ENCODE measurements at regions not wholly inside any gene's neighbourhood (a gene's known extent, or its start where the extent isn't known, plus 50 kb on each side); places are given as distances from the start of the nearest gene placed in this dataset.
"Not testable (repeated sequence)": the region's sequence is repeated elsewhere in the genome, so short reads cannot be mapped to it uniquely, and the experiment has no call there.

GRCh38 chr6:21946298-21946783 lies 350.5 kb downstream of the PRL start:
- no peak overlapping the region for H3K27ac ChIP-seq (ENCODE audit: low read depth, low read length, severe bottlenecking)
- H3K4me3 ChIP-seq (ENCODE audit: extremely low read depth, insufficient read depth, low read length, poor library complexity, severe bottlenecking): no peak overlapping the region
- no peaks in the 10 kb centered on the region for H3K36me3 ChIP-seq (ENCODE audit: control insufficient read depth, insufficient read depth, low read length)
- 69 to 90% methylated on average over 2 to 4 of the region's 4 CpGs for WGBS, 2 experiments (ENCODE audit: insufficient coverage in 2 of 2)
- H3K4me1 ChIP-seq (ENCODE audit: control insufficient read depth, insufficient read depth, low read length, poor library complexity, severe bottlenecking): peaks cover 24% of the 10 kb centered on the region
- H3K9me3 ChIP-seq (ENCODE audit: control insufficient read depth, low read length): no peaks in the 10 kb centered on the region

DNA sequence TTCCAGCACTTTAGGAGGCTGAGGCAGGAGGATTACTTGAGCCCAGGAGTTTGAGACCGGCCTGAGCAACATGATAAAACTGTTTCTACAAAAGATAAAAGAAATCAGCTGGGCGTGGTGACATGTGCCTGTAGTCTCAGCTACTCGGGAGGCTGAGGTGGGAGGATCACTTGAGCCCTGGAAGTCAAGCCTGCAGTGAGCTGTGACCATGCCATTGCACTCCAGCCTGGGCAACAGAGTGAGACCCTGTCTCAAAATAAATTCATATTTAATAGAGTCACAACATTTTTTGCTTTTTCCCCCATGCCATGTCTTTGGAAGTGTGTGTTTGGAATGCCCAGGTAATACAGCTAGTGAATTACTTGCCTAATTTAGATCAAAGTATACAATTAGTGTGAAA lies 349.6 kb downstream of the PRL start:
- WGBS, 2 experiments (ENCODE audit: insufficient coverage in 2 of 2): 92 to 100% methylated on average over 2 to 3 of the region's 3 CpGs
- not testable (repeated sequence) for H3K4me3 ChIP-seq (ENCODE audit: extremely low read depth, insufficient read depth, low read length, poor library complexity, severe bottlenecking); H3K9me3 ChIP-seq (ENCODE audit: control insufficient read depth, low read length); H3K36me3 ChIP-seq (ENCODE audit: control insufficient read depth, insufficient read depth, low read length)
- H3K27ac ChIP-seq (ENCODE audit: low read depth, low read length, severe bottlenecking): peak overlapping the region; percentile 90
- peaks cover 24% of the 10 kb centered on the region for H3K4me1 ChIP-seq (ENCODE audit: control insufficient read depth, insufficient read depth, low read length, poor library complexity, severe bottlenecking)

GRCh38 chr6:21947731-21948386 lies 349.0 kb downstream of the PRL start:
- no peaks in the 10 kb centered on the region for H3K9me3 ChIP-seq (ENCODE audit: control insufficient read depth, low read length)

GRCh38 chr6:21949211-21949801 lies 347.5 kb downstream of the PRL start:
- Histone ChIP-seq H3K4me1 (ENCODE audit: control insufficient read depth, insufficient read depth, low read length, poor library complexity, severe bottlenecking) (peaks cover 36% of the 10 kb centered on the region), H3K9me3 (ENCODE audit: control insufficient read depth, low read length) (no peaks in the 10 kb centered on the region), H3K4me3 (ENCODE audit: extremely low read depth, insufficient read depth, low read length, poor library complexity, severe bottlenecking) (no peak overlapping the region), H3K27ac (ENCODE audit: low read depth, low read length, severe bottlenecking) (peak overlapping the region; percentile 32), H3K36me3 (ENCODE audit: control insufficient read depth, insufficient read depth, low read length) (no peaks in the 10 kb centered on the region)
- WGBS, 2 experiments (ENCODE audit: insufficient coverage in 2 of 2): 79 to 90% methylated on average over 2 of the region's 3 CpGs

More at GRCh38 chr6:21947731-21948386, 349.0 kb downstream of the PRL start:
- Histone ChIP-seq H3K27ac (ENCODE audit: low read depth, low read length, severe bottlenecking) (peak overlapping the region; percentile 90), H3K4me3 (ENCODE audit: extremely low read depth, insufficient read depth, low read length, poor library complexity, severe bottlenecking) (no peak overlapping the region), H3K36me3 (ENCODE audit: control insufficient read depth, insufficient read depth, low read length) (no peaks in the 10 kb centered on the region), H3K4me1 (ENCODE audit: control insufficient read depth, insufficient read depth, low read length, poor library complexity, severe bottlenecking) (peaks cover 24% of the 10 kb centered on the region)
- 35 to 80% methylated on average over 1 to 2 of the region's 6 CpGs for WGBS, 2 experiments (ENCODE audit: insufficient coverage in 2 of 2)

DNA sequence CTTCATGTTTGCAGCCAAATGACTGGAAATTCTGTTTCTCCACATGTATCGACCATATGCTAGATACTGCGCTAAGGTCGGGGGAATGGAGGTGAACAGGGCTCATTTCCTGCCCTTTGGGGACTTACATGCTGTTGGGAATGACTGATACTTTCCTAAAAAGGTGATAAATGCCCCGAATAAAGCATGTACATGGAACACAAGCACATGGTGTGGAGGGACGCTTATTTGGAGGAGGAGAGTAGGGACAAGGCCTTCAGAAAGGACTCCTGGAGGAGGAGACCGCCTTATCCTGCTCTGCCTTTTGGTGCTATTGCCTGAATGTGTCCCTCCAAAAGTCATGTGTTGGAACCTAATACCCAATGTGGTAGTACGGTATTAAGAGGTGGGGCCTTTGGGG lies 344.5 kb downstream of the PRL start:
- H3K36me3 ChIP-seq (ENCODE audit: control insufficient read depth, insufficient read depth, low read length): no peaks in the 10 kb centered on the region
- peaks cover 35% of the 10 kb centered on the region for H3K4me1 ChIP-seq (ENCODE audit: control insufficient read depth, insufficient read depth, low read length, poor library complexity, severe bottlenecking)
- no peaks in the 10 kb centered on the region for H3K9me3 ChIP-seq (ENCODE audit: control insufficient read depth, low read length)
- H3K27ac ChIP-seq (ENCODE audit: low read depth, low read length, severe bottlenecking): no peak overlapping the region
- WGBS, 2 experiments (ENCODE audit: insufficient coverage in 2 of 2): 95 to 97% methylated on average over 6 to 7 of the region's 7 CpGs
- H3K4me3 ChIP-seq (ENCODE audit: extremely low read depth, insufficient read depth, low read length, poor library complexity, severe bottlenecking): no peak overlapping the region

DNA sequence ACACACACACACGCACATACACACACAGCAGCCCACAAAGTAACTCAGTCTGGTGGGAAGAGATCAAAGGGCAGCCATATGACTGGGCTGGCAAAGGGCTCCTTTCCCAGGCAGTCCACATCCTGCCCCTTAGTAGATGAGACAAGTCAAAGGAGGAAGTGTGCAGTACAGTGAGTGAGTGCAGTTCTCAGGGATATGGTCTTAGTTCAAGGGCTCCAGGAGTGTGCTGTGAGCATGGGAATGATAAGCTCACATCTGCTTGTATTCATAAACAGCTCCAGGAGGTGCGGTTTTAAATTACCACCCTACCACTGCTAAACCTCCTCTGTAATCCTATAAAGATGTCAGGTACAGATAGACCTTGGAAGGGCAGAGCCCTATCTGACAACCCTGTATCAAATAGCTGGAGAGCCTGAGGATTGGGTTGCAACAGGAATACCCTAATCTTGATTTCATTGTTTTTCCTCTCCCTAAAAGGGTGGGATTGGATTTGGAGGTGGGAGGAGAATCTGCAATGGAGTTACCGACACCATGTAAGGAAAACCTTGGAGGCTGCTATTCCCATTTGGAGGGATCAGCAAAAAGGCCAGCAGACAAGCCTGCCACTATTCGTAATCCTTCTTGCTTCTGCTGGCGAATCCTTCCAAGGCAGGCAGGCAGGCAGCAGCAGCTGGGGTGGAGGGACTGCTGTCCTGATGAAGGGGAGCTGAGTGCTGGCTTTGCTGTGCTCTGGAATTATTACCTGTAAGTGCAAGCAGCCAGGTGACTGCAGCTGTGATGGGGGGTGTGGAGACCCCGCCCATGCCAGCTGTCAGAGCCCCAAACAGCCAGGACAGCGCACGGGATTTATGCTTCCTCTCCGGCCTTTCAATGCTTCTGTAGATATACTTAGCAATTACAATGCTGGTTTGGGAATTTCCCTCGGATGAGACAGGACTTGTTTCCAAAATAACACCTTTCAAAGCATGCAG lies 342.7 kb downstream of the PRL start:
- Histone ChIP-seq H3K27ac (ENCODE audit: low read depth, low read length, severe bottlenecking) (peak overlapping the region; percentile 73), H3K4me3 (ENCODE audit: extremely low read depth, insufficient read depth, low read length, poor library complexity, severe bottlenecking) (no peak overlapping the region), H3K36me3 (ENCODE audit: control insufficient read depth, insufficient read depth, low read length) (no peaks in the 10 kb centered on the region), H3K4me1 (ENCODE audit: control insufficient read depth, insufficient read depth, low read length, poor library complexity, severe bottlenecking) (peaks cover 23% of the 10 kb centered on the region), H3K9me3 (ENCODE audit: control insufficient read depth, low read length) (no peaks in the 10 kb centered on the region)
- 70 to 80% methylated on average over 3 to 4 of the region's 10 CpGs for WGBS, 2 experiments (ENCODE audit: insufficient coverage in 2 of 2)

DNA sequence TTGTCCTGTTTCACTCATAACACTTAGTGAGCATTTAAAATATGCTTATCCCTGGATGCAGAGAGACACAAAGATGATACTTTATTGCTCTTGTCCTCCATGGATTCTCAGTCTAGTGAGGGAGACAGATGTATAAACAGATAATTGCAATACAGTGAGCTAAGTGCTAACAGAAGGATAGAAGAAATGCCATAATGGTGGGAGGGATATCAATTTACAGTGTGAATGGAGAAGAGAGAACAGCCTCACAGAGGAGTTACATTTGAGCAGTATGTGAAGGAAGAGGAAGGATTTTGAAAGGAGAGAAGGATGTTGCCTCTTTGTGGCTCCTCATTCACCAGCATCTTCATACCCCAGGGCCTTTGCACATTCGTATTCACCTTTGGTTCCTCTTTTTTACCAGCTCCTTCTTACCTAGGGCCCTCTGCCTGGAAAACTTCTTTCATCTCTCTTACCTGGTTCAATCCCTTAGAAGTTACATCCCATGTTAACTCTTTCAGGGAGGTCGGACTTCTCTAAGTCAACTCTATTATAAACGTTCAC lies 341.7 kb downstream of the PRL start:
- no peak overlapping the region for H3K4me3 ChIP-seq (ENCODE audit: extremely low read depth, insufficient read depth, low read length, poor library complexity, severe bottlenecking)
- peaks cover 2% of the 10 kb centered on the region for H3K9me3 ChIP-seq (ENCODE audit: control insufficient read depth, low read length)
- peaks cover 16% of the 10 kb centered on the region for H3K4me1 ChIP-seq (ENCODE audit: control insufficient read depth, insufficient read depth, low read length, poor library complexity, severe bottlenecking)
- H3K27ac ChIP-seq (ENCODE audit: low read depth, low read length, severe bottlenecking): peak overlapping the region; percentile 11
- H3K36me3 ChIP-seq (ENCODE audit: control insufficient read depth, insufficient read depth, low read length): no peaks in the 10 kb centered on the region
- 100% methylated on average over 1 to 2 of the region's 3 CpGs for WGBS, 2 experiments (ENCODE audit: insufficient coverage in 2 of 2)

DNA sequence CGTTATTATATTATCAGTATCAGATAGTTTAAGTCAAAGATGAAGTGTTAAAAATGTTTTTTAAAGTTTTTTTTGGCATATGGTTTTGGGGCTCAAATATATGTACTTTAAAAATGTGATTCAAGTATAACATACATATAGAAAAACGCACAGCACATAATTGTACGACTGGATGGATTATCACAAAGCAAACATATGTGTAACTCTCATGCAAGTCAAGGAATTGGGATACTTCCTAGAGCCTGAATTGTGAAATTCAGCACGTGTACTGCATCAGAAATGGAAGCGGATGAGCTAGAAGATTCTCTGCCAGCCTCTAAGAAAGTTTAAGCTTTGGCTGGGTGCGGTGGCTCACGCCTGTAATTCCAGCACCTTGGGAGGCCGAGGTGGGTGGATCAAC lies 340.9 kb downstream of the PRL start:
- WGBS, 2 experiments (ENCODE audit: insufficient coverage in 2 of 2): 92 to 100% methylated on average over 6 to 7 of the region's 8 CpGs
- no peak overlapping the region for H3K27ac ChIP-seq (ENCODE audit: low read depth, low read length, severe bottlenecking)
- H3K4me1 ChIP-seq (ENCODE audit: control insufficient read depth, insufficient read depth, low read length, poor library complexity, severe bottlenecking): peaks cover 16% of the 10 kb centered on the region
- no peak overlapping the region for H3K4me3 ChIP-seq (ENCODE audit: extremely low read depth, insufficient read depth, low read length, poor library complexity, severe bottlenecking)
- H3K9me3 ChIP-seq (ENCODE audit: control insufficient read depth, low read length): peaks cover 2% of the 10 kb centered on the region
- no peaks in the 10 kb centered on the region for H3K36me3 ChIP-seq (ENCODE audit: control insufficient read depth, insufficient read depth, low read length)

- 86 to 93% methylated on average over 2 of the region's 2 CpGs for whole genome bisulfite sequencing, 2 experiments (ENCODE audit: insufficient coverage in 2 of 2)
- H3K4me1 ChIP-seq (ENCODE audit: control insufficient read depth, insufficient read depth, low read length, poor library complexity, severe bottlenecking): peaks cover 12% of the 10 kb centered on the region
- no peaks in the 10 kb centered on the region for H3K36me3 ChIP-seq (ENCODE audit: control insufficient read depth, insufficient read depth, low read length)
- H3K27ac ChIP-seq (ENCODE audit: low read depth, low read length, severe bottlenecking): no peak overlapping the region
- H3K4me3 ChIP-seq (ENCODE audit: extremely low read depth, insufficient read depth, low read length, poor library complexity, severe bottlenecking): no peak overlapping the region
- peaks cover 2% of the 10 kb centered on the region for H3K9me3 ChIP-seq (ENCODE audit: control insufficient read depth, low read length)
These were observed 338.4 kb downstream of the PRL start for GRCh38 chr6:21958428-21958827.

- H3K4me1 ChIP-seq (ENCODE audit: control insufficient read depth, insufficient read depth, low read length, poor library complexity, severe bottlenecking): peaks cover 5% of the 10 kb centered on the region
- no peak overlapping the region for H3K27ac ChIP-seq (ENCODE audit: low read depth, low read length, severe bottlenecking)
- H3K9me3 ChIP-seq (ENCODE audit: control insufficient read depth, low read length): peaks cover 2% of the 10 kb centered on the region
- no peaks in the 10 kb centered on the region for H3K36me3 ChIP-seq (ENCODE audit: control insufficient read depth, insufficient read depth, low read length)
- H3K4me3 ChIP-seq (ENCODE audit: extremely low read depth, insufficient read depth, low read length, poor library complexity, severe bottlenecking): no peak overlapping the region
- WGBS, 2 experiments (ENCODE audit: insufficient coverage in 2 of 2): 90 to 92% methylated on average over 1 of the region's 4 CpGs
These were observed 335.6 kb downstream of the PRL start for GRCh38 chr6:21961226-21961625.

Measured in mesodermal cell (in vitro differentiated cells).